Gastrocnemius medialis (tissue), 4 donors: ENCODE measurements at regions not wholly inside any gene's neighbourhood (a gene's known extent, or its start where the extent isn't known, plus 50 kb on each side); places are given as distances from the start of the nearest gene placed in this dataset.

ENCODE experiments used
- POLR2A ChIP-seq, 2 donors: fragments of 450-650 bp; IDR thresholded peaks; one replicate each; pipeline ENCODE4 v1.6.1; 2017; ENCODE audit warnings: antibody characterized with exemption in 2 of 2, mild to moderate bottlenecking in 2 of 2, moderate library complexity in 2 of 2
- TF ChIP-seq, protein P1 (sequence below), 5 experiments: fragments of 450-650 bp in 3 of 5; fragments of 200-600 bp in 2 of 5; sonication (generic) in 2 of 5; IDR thresholded peaks in 4 of 5; conservative IDR thresholded peaks in 1 of 5; 1 replicate in 4 of 5; 2 replicates in 1 of 5; pipeline ENCODE4 v1.5.1; 2016 to 2019; ENCODE audit warnings: antibody characterized with exemption in 5 of 5, mild to moderate bottlenecking in 3 of 5, moderate library complexity in 3 of 5

- no peak for TF ChIP-seq POLR2A (IDR thresholded peaks at IDR 0.05)
- TF ChIP-seq, protein P1, sequence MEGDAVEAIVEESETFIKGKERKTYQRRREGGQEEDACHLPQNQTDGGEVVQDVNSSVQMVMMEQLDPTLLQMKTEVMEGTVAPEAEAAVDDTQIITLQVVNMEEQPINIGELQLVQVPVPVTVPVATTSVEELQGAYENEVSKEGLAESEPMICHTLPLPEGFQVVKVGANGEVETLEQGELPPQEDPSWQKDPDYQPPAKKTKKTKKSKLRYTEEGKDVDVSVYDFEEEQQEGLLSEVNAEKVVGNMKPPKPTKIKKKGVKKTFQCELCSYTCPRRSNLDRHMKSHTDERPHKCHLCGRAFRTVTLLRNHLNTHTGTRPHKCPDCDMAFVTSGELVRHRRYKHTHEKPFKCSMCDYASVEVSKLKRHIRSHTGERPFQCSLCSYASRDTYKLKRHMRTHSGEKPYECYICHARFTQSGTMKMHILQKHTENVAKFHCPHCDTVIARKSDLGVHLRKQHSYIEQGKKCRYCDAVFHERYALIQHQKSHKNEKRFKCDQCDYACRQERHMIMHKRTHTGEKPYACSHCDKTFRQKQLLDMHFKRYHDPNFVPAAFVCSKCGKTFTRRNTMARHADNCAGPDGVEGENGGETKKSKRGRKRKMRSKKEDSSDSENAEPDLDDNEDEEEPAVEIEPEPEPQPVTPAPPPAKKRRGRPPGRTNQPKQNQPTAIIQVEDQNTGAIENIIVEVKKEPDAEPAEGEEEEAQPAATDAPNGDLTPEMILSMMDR (IDR thresholded peaks at IDR 0.05 in 4 of 5, conservative IDR thresholded peaks at IDR 0.05 in 1 of 5): no peak
These were observed 518.5 kb downstream of the DCDC2C start for GRCh38 chr2:4221845-4222244.
